ENCODE measurements at regions not wholly inside any gene's neighbourhood (a gene's known extent, or its start where the extent isn't known, plus 50 kb on each side); places are given as distances from the start of the nearest gene placed in this dataset.

- no peak overlapping the region for H2AFZ ChIP-seq (ENCODE audit: low read depth, low read length)
- H3K9me3 ChIP-seq (ENCODE audit: low read length), result no peaks in the 10 kb centered on the region
- no peaks in the 10 kb centered on the region for H3F3A ChIP-seq (ENCODE audit: insufficient read depth, low read length, poor library complexity, severe bottlenecking)
- peak; percentile 90 for TF ChIP-seq POLR2AphosphoS5 (IDR thresholded peaks at IDR 0.05)
- no peak for TF ChIP-seq EZH2 (IDR thresholded peaks at IDR 0.05; ENCODE audit: borderline replicate concordance, insufficient read depth, low read length, poor library complexity, severe bottlenecking)
- TF ChIP-seq, protein P1, sequence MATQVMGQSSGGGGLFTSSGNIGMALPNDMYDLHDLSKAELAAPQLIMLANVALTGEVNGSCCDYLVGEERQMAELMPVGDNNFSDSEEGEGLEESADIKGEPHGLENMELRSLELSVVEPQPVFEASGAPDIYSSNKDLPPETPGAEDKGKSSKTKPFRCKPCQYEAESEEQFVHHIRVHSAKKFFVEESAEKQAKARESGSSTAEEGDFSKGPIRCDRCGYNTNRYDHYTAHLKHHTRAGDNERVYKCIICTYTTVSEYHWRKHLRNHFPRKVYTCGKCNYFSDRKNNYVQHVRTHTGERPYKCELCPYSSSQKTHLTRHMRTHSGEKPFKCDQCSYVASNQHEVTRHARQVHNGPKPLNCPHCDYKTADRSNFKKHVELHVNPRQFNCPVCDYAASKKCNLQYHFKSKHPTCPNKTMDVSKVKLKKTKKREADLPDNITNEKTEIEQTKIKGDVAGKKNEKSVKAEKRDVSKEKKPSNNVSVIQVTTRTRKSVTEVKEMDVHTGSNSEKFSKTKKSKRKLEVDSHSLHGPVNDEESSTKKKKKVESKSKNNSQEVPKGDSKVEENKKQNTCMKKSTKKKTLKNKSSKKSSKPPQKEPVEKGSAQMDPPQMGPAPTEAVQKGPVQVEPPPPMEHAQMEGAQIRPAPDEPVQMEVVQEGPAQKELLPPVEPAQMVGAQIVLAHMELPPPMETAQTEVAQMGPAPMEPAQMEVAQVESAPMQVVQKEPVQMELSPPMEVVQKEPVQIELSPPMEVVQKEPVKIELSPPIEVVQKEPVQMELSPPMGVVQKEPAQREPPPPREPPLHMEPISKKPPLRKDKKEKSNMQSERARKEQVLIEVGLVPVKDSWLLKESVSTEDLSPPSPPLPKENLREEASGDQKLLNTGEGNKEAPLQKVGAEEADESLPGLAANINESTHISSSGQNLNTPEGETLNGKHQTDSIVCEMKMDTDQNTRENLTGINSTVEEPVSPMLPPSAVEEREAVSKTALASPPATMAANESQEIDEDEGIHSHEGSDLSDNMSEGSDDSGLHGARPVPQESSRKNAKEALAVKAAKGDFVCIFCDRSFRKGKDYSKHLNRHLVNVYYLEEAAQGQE (IDR thresholded peaks at IDR 0.05; ENCODE audit: borderline replicate concordance), result peak; percentile 93
- TF ChIP-seq EP300 (conservative IDR thresholded peaks at IDR 0.05; ENCODE audit: poor library complexity, severe bottlenecking), result peak; percentile 93
- peak; percentile 62 for TF ChIP-seq MXI1 (conservative IDR thresholded peaks at IDR 0.05; ENCODE audit: poor library complexity, severe bottlenecking)
- no peaks in the 10 kb centered on the region for H3K9me2 ChIP-seq (ENCODE audit: insufficient read depth, low read length)
- no peak overlapping the region for H3K4me3 ChIP-seq (ENCODE audit: low read length)
- H4K20me1 ChIP-seq (ENCODE audit: insufficient read depth), result no peaks in the 10 kb centered on the region
- no peaks in the 10 kb centered on the region for H3K36me3 ChIP-seq (ENCODE audit: insufficient read depth, low read length)
- H3K9ac ChIP-seq (ENCODE audit: low read length), result no peak overlapping the region
- H3K27ac ChIP-seq (ENCODE audit: low read length), result peak overlapping the region; percentile 58
- no peak overlapping the region for H3K4me2 ChIP-seq (ENCODE audit: low read length)
- no peaks in the 10 kb centered on the region for H3K79me2 ChIP-seq (replicated peaks; ENCODE audit: insufficient read depth, low read length)
- H3K27me3 ChIP-seq (ENCODE audit: insufficient read depth, low read depth, low read length), result no peaks in the 10 kb centered on the region
Observed at GRCh38 chr2:138906549-138906948, 126.4 kb upstream of the NXPH2 start.

- Histone ChIP-seq H3K27me3 (ENCODE audit: insufficient read depth, low read depth, low read length) (no peaks in the 10 kb centered on the region), H2AFZ (ENCODE audit: low read depth, low read length) (no peak overlapping the region), H3K27ac (ENCODE audit: low read length) (no peak overlapping the region), H3K9ac (ENCODE audit: low read length) (no peak overlapping the region), H3K4me3 (ENCODE audit: low read length) (no peak overlapping the region), H3F3A (ENCODE audit: insufficient read depth, low read length, poor library complexity, severe bottlenecking) (no peaks in the 10 kb centered on the region), H3K36me3 (ENCODE audit: insufficient read depth, low read length) (no peaks in the 10 kb centered on the region), H3K4me2 (ENCODE audit: low read length) (no peak overlapping the region), H4K20me1 (ENCODE audit: insufficient read depth) (no peaks in the 10 kb centered on the region), H3K79me2 (replicated peaks; ENCODE audit: insufficient read depth, low read length) (no peaks in the 10 kb centered on the region), H3K9me2 (ENCODE audit: insufficient read depth, low read length) (no peaks in the 10 kb centered on the region), H3K9me3 (ENCODE audit: low read length) (no peaks in the 10 kb centered on the region)
- TF ChIP-seq EZH2 (IDR thresholded peaks at IDR 0.05; ENCODE audit: borderline replicate concordance, insufficient read depth, low read length, poor library complexity, severe bottlenecking) (no peak), MXI1 (conservative IDR thresholded peaks at IDR 0.05; ENCODE audit: poor library complexity, severe bottlenecking) (no peak)
- TF ChIP-seq, protein P2, sequence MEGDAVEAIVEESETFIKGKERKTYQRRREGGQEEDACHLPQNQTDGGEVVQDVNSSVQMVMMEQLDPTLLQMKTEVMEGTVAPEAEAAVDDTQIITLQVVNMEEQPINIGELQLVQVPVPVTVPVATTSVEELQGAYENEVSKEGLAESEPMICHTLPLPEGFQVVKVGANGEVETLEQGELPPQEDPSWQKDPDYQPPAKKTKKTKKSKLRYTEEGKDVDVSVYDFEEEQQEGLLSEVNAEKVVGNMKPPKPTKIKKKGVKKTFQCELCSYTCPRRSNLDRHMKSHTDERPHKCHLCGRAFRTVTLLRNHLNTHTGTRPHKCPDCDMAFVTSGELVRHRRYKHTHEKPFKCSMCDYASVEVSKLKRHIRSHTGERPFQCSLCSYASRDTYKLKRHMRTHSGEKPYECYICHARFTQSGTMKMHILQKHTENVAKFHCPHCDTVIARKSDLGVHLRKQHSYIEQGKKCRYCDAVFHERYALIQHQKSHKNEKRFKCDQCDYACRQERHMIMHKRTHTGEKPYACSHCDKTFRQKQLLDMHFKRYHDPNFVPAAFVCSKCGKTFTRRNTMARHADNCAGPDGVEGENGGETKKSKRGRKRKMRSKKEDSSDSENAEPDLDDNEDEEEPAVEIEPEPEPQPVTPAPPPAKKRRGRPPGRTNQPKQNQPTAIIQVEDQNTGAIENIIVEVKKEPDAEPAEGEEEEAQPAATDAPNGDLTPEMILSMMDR (IDR thresholded peaks at IDR 0.05; ENCODE audit: poor library complexity, severe bottlenecking), result no peak
Observed at GRCh38 chr2:138902239-138902871, 122.2 kb upstream of the NXPH2 start.

- no peaks in the 10 kb centered on the region for H3F3A ChIP-seq (ENCODE audit: insufficient read depth, low read length, poor library complexity, severe bottlenecking)
- H3K9me3 ChIP-seq (ENCODE audit: low read length), result no peaks in the 10 kb centered on the region
- no peak for TF ChIP-seq TAF1 (IDR thresholded peaks at IDR 0.05; ENCODE audit: low read depth)
- TF ChIP-seq EZH2 (IDR thresholded peaks at IDR 0.05; ENCODE audit: borderline replicate concordance, insufficient read depth, low read length, poor library complexity, severe bottlenecking), result no peak
- TF ChIP-seq, protein P2 (IDR thresholded peaks at IDR 0.05; ENCODE audit: poor library complexity, severe bottlenecking), result no peak
- no peak for TF ChIP-seq POLR2AphosphoS5 (IDR thresholded peaks at IDR 0.05)
- TF ChIP-seq RAD21 (conservative IDR thresholded peaks at IDR 0.05), result no peak
- TF ChIP-seq, protein P1 (IDR thresholded peaks at IDR 0.05; ENCODE audit: borderline replicate concordance), result no peak
- TF ChIP-seq EP300 (conservative IDR thresholded peaks at IDR 0.05; ENCODE audit: poor library complexity, severe bottlenecking), result no peak
- H3K27me3 ChIP-seq (ENCODE audit: insufficient read depth, low read depth, low read length), result no peaks in the 10 kb centered on the region
- H3K4me2 ChIP-seq (ENCODE audit: low read length), result no peak overlapping the region
- H3K4me3 ChIP-seq (ENCODE audit: low read length), result no peak overlapping the region
- H3K27ac ChIP-seq (ENCODE audit: low read length), result no peak overlapping the region
- H3K79me2 ChIP-seq (replicated peaks; ENCODE audit: insufficient read depth, low read length), result no peaks in the 10 kb centered on the region
- no peak overlapping the region for H3K9ac ChIP-seq (ENCODE audit: low read length)
- no peaks in the 10 kb centered on the region for H3K9me2 ChIP-seq (ENCODE audit: insufficient read depth, low read length)
- H4K20me1 ChIP-seq (ENCODE audit: insufficient read depth), result no peaks in the 10 kb centered on the region
- no peaks in the 10 kb centered on the region for H3K36me3 ChIP-seq (ENCODE audit: insufficient read depth, low read length)
- no peak overlapping the region for H2AFZ ChIP-seq (ENCODE audit: low read depth, low read length)
Observed at GRCh38 chr2:138901530-138901929, 121.3 kb upstream of the NXPH2 start.
